Activated CD4-positive, alpha-beta T cell treated with anti-CD3 and anti-CD28 coated beads for 36 hours (primary cell): ENCODE measurements at regions not wholly inside any gene's neighbourhood (a gene's known extent, or its start where the extent isn't known, plus 50 kb on each side); places are given as distances from the start of the nearest gene placed in this dataset.
"Not testable (repeated sequence)": the region's sequence is repeated elsewhere in the genome, so short reads cannot be mapped to it uniquely, and the experiment has no call there.

Experiments used
- ATAC-seq: fragments of 200-7000 bp; cut with Tn5 transposase; one replicate; pipeline ENCODE4 v1.10.0; 2021; ENCODE audit warnings: mild to moderate bottlenecking, moderate library complexity
- CTCF ChIA-PET: fragments of 350-600 bp; sonication (Branson Sonifier 250); formaldehyde crosslinking; loops from one replicate; lab custom pipeline; 2021; ENCODE audit warnings: antibody characterized with exemption; lab: Charles Lee
- POLR2A ChIA-PET: fragments of 350-600 bp; sonication (Branson Sonifier 250); formaldehyde crosslinking; loops from one replicate; lab custom pipeline; 2021; ENCODE audit warnings: antibody characterized with exemption, inconsistent platforms; lab: Charles Lee
- DNase-seq: peaks from one replicate; pipeline ENCODE4 v3.0.0-alpha.2; 2020
- H3K27ac Mint-ChIP-seq: one replicate; pipeline ENCODE4 v1.8.0; 2021; ENCODE audit warnings: mixed read lengths
- H3K27me3 Mint-ChIP-seq: one replicate; pipeline ENCODE4 v1.8.0; 2021; ENCODE audit warnings: mixed read lengths
- H3K36me3 Mint-ChIP-seq: one replicate; pipeline ENCODE4 v1.8.0; 2021; ENCODE audit warnings: low read depth, mixed read lengths
- H3K4me1 Mint-ChIP-seq: one replicate; pipeline ENCODE4 v1.8.0; 2021; ENCODE audit warnings: mixed read lengths
- H3K4me3 Mint-ChIP-seq: one replicate; pipeline ENCODE4 v1.8.0; 2021; ENCODE audit warnings: mild to moderate bottlenecking, moderate library complexity, mixed read lengths
- H3K9me3 Mint-ChIP-seq: one replicate; pipeline ENCODE4 v1.8.0; 2021; ENCODE audit warnings: low read depth, mixed read lengths
- intact Hi-C, 2 experiments: fragments of 100-400 bp; cut with DNase I in 1 of 2; cut with micrococcal nuclease in 1 of 2; formaldehyde crosslinking; loops; one replicate each; pipeline versions ENCODE4 v1.14.2 to v1.15.1; 2022 to 2024; cut with DNase I, micrococcal nuclease

DNA sequence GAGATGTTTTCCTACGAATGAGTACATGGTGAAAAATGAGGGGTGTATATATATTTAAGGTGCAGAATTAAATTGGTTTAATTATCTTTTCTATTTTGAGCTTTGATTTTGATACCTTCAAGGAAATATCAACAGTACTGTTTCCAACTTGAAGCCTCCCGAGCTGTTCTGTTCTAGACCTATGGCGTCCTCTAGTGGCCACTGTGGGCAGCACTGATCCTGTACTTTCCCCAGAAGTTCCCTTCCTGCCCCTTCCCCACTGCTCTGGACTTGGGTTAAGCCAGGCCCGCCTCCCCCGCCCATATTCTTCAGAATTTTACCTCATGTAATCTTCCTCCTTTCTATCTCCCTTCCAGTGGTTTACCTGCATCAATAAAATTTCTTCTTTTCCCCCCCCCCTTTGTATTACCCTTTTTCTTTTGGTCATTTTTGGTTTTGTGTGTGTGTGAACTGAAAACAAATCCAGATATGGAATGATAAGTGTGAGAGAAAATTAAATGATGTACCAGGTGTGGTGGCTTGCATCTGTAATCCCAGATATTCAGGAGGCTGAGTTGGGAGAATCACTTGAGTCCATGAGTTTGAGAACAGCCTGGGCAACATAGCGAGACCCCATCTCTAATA lies 1643.5 kb downstream of the TP53TG3F start:
- ATAC-seq: no peak
- Mint-ChIP-seq H3K27me3 (no peaks in the 10 kb centered on the region), H3K9me3 (peaks cover 13% of the 10 kb centered on the region), H3K27ac (no peak overlapping the region), H3K36me3 (peaks cover 1% of the 10 kb centered on the region), H3K4me3 (no peak overlapping the region), H3K4me1 (no peaks in the 10 kb centered on the region)
- intact Hi-C loops: no loop called here
- ChIA-PET POLR2A (no interaction called here), CTCF (no interaction called here)
- no peak for DNase-seq

DNA sequence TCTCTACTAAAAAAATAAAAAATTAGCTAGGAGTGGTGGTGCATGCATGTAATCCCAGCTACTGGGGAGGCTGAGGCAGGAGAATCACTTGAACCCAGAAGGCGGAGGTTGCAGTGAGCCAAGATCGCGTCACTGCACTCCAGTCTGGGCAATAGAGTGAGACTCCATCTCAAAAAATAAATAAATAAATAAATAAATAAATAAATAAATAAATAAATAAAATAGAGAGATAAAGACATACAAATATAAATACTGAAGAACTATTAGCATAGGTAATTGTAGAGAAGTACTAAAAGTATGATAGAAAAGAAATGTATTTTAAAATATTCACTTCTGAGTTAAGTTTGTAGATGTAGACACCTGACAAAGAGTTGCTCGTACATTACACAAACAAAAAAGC lies 1652.4 kb downstream of the TP53TG3F start:
- ATAC-seq, H3K27me3 Mint-ChIP-seq, H3K4me3 Mint-ChIP-seq, DNase-seq, H3K36me3 Mint-ChIP-seq, H3K4me1 Mint-ChIP-seq, H3K27ac Mint-ChIP-seq, POLR2A ChIA-PET, intact Hi-C loops: not testable (repeated sequence)
- peaks cover 12% of the 10 kb centered on the region for H3K9me3 Mint-ChIP-seq
- CTCF ChIA-PET: interaction anchor here (0.6 kb wide), 1 partner anchor 278 kb away, joined by 3 read pairs; no protein-coding TSS in a partner anchor

DNA sequence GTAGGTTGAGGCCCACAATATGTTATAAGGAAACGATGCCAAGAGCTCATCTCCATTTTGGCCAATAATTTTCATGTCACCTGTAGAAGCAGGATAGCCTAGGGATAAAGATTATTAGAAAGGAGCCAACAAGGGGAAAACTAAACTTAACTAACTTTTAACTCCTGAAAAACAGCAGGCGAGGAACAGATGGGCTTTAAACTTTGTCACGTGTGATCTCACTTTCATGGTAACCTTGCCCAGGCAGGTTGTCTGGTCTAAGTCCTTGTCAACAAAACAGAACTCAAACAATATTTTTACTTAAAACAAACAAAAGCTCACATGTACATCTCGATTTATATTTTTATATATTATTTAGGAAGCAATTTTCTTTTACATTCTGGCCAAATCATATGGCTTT lies 1672.0 kb downstream of the TP53TG3F start:
- Mint-ChIP-seq H3K4me1 (no peaks in the 10 kb centered on the region), H3K36me3 (no peaks in the 10 kb centered on the region), H3K9me3 (peaks cover 18% of the 10 kb centered on the region), H3K27ac (no peak overlapping the region), H3K27me3 (no peaks in the 10 kb centered on the region), H3K4me3 (no peak overlapping the region)
- ChIA-PET POLR2A (no interaction called here), CTCF (no interaction called here)
- intact Hi-C loops: no loop called here
- ATAC-seq (no peak), DNase-seq (no peak)

DNA sequence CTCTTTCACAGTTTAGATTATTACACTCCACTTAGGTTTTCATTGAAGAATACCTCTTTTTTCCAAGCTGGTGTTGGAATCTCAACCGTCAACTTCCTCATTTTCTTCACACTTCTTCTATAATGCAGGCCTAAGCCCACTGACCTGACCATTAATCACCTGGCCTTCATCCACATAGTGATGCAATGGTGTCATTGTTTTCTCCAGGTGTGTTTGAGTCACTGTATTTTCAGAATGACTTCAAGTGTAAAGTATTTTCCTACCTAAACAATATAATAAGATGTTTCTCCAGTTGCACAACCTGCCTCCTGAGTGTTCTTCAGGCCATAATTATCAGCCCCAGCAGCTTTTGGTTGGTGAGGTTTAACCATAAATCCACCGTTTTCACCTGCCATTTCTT lies 1675.1 kb downstream of the TP53TG3F start:
- Mint-ChIP-seq H3K4me3 (no peak overlapping the region), H3K4me1 (no peaks in the 10 kb centered on the region), H3K9me3 (peaks cover 13% of the 10 kb centered on the region), H3K27ac (no peak overlapping the region), H3K36me3 (no peaks in the 10 kb centered on the region), H3K27me3 (no peaks in the 10 kb centered on the region)
- ATAC-seq (no peak), DNase-seq (no peak)
- ChIA-PET CTCF (no interaction called here), POLR2A (no interaction called here)
- intact Hi-C loops: no loop called here

DNA sequence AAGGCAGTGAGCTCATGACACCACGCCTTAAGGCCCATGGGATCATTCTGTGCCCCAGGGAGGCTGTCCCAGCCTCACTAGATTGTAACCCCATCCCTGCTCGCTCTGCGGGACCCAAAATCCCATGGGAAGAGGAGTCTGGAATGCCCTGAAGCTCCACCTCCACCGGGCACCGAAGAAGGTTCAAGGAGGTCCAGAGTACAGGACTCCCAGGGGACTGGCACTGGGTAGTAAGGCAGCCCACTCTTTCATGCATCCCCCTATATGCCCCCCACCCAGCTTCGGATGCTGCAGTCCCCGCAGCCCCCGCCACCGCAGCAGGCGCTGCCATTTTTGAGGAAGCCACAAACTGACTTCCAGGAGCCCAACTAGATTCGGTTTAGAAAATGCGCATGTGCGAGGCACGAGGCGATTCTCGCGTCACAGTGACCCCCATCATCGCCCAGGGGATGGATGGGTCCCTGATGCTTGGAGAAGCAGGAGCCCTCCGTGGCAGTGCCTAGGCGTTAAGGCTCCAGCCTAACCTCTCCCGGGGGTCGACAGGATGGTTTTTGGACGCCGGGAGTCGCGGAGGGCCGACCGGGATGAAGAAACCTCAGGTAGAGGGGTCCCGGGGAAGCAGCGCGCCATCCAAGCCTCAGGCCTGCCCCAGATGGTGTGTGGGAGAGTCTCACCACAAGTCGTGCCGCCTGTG lies 1681.0 kb downstream of the TP53TG3F start:
- no peaks in the 10 kb centered on the region for H3K4me1 Mint-ChIP-seq
- H3K27ac Mint-ChIP-seq: no peak overlapping the region
- H3K27me3 Mint-ChIP-seq: no peaks in the 10 kb centered on the region
- ChIA-PET CTCF (no interaction called here), POLR2A (no interaction called here)
- intact Hi-C loops: loop anchor here in 1 of 2 experiments (5.0 kb wide), 1 partner anchor 52 kb away; no protein-coding TSS in a partner anchor
- H3K36me3 Mint-ChIP-seq: peaks cover 4% of the 10 kb centered on the region
- ATAC-seq: no peak
- no peak for DNase-seq
- no peak overlapping the region for H3K4me3 Mint-ChIP-seq
- peaks cover 24% of the 10 kb centered on the region for H3K9me3 Mint-ChIP-seq

DNA sequence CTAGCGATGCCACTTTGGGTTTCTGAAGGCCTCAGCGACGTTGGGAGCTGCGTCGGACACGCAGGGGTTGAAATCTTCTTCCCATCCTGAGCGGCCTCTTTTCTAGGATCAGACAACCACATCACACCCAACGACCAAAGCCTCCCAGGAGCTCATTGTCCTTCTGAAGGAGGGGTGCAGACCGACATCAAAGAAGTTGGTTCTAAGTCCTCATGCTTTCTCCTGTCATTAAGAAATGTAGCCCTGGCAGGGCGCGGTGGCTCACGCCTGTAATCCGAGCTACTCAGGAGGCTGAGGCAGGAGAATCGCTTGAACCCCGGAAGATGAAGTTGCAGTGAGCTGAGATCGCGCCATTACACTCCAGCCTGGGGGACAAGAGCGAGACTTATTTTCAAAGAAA lies 1681.9 kb downstream of the TP53TG3F start:
- ATAC-seq: no peak
- POLR2A ChIA-PET: no interaction called here
- CTCF ChIA-PET: interaction anchor here (0.9 kb wide), 1 partner anchor 13 kb away, joined by 4 read pairs; no protein-coding TSS in a partner anchor
- H3K27me3 Mint-ChIP-seq: no peaks in the 10 kb centered on the region
- no peaks in the 10 kb centered on the region for H3K4me1 Mint-ChIP-seq
- H3K36me3 Mint-ChIP-seq: peaks cover 4% of the 10 kb centered on the region
- H3K4me3 Mint-ChIP-seq: no peak overlapping the region
- peaks cover 25% of the 10 kb centered on the region for H3K9me3 Mint-ChIP-seq
- H3K27ac Mint-ChIP-seq: no peak overlapping the region
- no peak for DNase-seq
- intact Hi-C loops: loop anchor here in 1 of 2 experiments (5.0 kb wide), 1 partner anchor 51 kb away; no protein-coding TSS in a partner anchor

DNA sequence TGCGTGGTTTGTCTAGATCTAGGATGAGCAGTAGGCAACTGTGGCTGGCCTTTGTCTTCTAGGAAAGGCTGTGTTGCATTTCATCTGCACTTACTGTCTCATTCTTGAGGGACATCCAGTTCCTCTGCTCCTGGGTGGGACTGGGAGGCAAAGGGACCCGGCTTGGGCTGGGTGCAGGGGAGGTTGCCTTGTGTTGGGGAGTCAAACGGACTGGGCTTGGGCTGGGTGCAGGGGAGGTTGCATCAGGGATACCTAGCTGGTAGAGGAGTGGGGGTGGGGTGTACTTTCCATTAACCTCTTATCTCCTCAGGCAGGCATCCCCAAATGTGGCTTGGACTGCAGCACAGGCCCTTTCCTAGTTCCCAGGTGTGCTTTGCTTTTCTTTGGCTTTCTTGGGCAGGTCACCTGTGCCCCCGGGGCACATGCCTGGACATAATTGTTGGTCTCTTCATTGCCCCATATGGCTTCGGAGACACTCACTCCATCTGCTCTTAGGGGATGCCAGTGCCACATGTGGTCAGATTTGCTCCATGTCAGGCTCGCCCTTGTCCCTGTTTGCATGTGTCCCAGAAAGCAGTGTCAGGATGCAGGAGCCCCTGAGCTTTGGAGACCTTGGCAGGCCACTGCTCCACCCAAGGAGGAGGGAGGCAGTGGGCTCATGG lies 1682.9 kb downstream of the TP53TG3F start:
- POLR2A ChIA-PET: no interaction called here
- ATAC-seq (no peak), DNase-seq (no peak)
- intact Hi-C loops: loop anchor here in 1 of 2 experiments (5.0 kb wide), 1 partner anchor 50 kb away; no protein-coding TSS in a partner anchor
- Mint-ChIP-seq H3K9me3 (peaks cover 25% of the 10 kb centered on the region), H3K4me3 (no peak overlapping the region), H3K27me3 (no peaks in the 10 kb centered on the region), H3K4me1 (no peaks in the 10 kb centered on the region), H3K36me3 (peaks cover 4% of the 10 kb centered on the region), H3K27ac (no peak overlapping the region)
- CTCF ChIA-PET: interaction anchor here (0.9 kb wide), 1 partner anchor 12 kb away, joined by 4 read pairs; no protein-coding TSS in a partner anchor

DNA sequence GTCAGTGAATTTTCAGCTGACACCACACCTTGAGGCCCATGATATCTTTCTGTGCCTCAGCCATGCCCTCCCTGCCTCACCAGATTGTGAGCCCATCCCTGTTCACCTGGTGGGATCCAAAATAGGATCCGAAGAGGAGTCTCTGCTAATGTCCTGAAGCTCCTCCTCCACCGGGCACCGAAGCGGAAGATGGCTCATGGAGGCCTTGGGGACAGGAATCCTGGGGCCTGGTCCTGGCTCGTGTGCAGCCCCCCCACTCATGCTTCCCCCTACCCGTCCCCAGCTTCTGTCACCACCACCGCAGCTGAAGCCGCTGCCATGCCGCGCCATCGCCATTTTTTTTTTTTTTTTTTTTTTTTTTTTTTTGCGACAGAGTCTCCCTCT lies 1683.4 kb downstream of the TP53TG3F start:
- H3K9me3 Mint-ChIP-seq: peaks cover 25% of the 10 kb centered on the region
- ATAC-seq (no peak), DNase-seq (no peak)
- CTCF ChIA-PET: no interaction called here
- intact Hi-C loops: loop anchor here in 1 of 2 experiments (5.0 kb wide), 1 partner anchor 50 kb away; no protein-coding TSS in a partner anchor
- no peak overlapping the region for H3K27ac Mint-ChIP-seq
- H3K27me3 Mint-ChIP-seq: no peaks in the 10 kb centered on the region
- H3K36me3 Mint-ChIP-seq: peaks cover 4% of the 10 kb centered on the region
- POLR2A ChIA-PET: no interaction called here
- no peak overlapping the region for H3K4me3 Mint-ChIP-seq
- no peaks in the 10 kb centered on the region for H3K4me1 Mint-ChIP-seq

DNA sequence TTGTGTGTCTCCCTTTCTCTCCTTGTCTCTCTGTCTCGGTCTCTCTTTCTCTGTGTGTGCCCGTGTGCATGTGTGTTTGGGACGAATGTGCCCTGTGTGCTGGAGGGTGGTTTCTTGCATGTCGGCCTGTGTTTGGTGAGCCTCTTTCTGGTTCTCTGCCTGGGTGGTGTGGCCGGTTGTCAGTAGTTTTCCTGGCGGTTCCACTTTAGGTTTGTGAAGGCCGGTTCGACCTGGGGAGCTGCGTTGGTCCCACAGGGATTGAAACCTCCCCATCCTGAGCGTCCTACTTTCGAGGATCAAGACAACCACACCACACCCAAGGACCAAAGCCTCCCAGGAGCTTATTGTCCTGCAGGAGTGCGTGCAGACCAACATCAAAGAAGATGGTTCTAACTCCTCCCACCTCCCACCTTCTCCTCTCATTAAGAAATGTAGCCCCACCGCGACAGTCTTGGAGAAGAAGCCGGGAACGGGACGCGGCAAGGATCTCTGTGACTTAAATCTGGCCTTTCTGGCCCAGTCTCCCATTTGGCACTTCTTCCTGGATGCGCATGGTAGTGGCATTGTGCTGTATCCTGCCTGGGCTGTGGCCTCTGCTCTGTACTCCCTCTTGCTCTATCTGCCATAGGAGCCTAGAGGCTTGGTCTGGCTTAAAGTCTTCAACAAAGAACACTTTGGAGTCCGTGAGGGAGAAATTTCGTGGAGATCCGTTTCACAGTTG lies 1685.0 kb downstream of the TP53TG3F start:
- Mint-ChIP-seq H3K9me3 (peaks cover 26% of the 10 kb centered on the region), H3K4me1 (no peaks in the 10 kb centered on the region), H3K27ac (no peak overlapping the region), H3K36me3 (peaks cover 4% of the 10 kb centered on the region), H3K27me3 (no peaks in the 10 kb centered on the region), H3K4me3 (no peak overlapping the region)
- ChIA-PET CTCF (no interaction called here), POLR2A (no interaction called here)
- no peak for DNase-seq
- intact Hi-C loops: loop anchor here in 1 of 2 experiments (5.0 kb wide), 1 partner anchor 48 kb away; no protein-coding TSS in a partner anchor
- no peak for ATAC-seq

DNA sequence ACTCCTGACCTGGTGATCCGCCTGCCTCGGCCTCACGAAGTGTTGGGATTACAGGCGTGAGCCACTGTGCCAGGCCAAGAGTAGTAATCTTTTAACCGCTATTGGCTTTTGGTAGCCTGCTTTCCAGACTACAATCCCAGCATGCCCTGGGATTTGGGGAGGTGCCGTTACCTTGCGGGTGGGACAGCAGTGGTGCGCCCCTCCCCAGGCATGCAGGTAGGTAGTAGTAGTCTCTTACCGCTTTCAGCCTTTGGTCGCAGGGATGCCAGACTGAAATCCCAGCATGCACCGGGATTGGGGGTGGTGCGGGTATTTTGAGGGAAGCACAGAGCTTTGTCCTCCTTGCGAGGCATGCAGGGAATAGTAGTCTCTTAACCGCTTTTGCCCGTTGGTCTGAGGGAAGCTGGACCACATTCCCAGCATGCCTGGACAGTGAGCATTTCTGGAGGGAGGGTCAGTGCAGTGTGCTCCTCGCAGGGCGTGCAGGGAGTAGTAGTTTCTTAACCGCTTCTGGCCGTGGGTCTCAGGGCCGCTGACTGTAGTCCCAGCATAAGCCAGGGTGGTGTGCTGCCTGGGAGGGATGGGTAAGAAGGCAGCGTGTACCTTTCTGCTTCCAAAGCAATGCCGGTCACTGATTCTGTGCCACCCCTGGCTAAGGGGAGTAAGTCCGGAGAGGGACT lies 1686.8 kb downstream of the TP53TG3F start:
- Mint-ChIP-seq H3K9me3 (peaks cover 22% of the 10 kb centered on the region), H3K4me3 (no peak overlapping the region), H3K4me1 (no peaks in the 10 kb centered on the region), H3K27me3 (no peaks in the 10 kb centered on the region), H3K27ac (no peak overlapping the region), H3K36me3 (peaks cover 4% of the 10 kb centered on the region)
- ChIA-PET POLR2A (no interaction called here), CTCF (no interaction called here)
- ATAC-seq: no peak
- intact Hi-C loops: no loop called here
- DNase-seq: no peak
